ENCODE measurements at regions not wholly inside any gene's neighbourhood (a gene's known extent, or its start where the extent isn't known, plus 50 kb on each side); places are given as distances from the start of the nearest gene placed in this dataset.

DNA sequence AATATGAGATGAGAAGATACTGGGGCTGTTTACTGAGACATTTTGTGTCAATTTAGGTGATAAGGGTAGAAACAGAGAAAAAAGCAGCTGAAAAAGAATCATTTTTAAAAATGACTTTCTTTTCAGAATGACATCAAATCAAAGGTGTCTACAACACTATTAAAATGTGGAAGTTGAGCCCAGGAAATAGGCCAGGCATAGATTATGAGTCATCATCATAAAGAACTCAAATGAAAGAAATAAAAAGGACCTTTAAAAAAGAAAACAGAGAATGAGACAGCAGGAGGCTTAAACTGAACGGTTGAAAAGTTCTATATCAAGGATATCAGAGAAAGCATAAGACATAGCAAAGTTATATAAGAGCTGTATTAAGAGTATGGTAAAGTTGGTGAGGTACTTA, 442.5 kb downstream of the CNTN6 start:
- TF ChIP-seq, protein P1, sequence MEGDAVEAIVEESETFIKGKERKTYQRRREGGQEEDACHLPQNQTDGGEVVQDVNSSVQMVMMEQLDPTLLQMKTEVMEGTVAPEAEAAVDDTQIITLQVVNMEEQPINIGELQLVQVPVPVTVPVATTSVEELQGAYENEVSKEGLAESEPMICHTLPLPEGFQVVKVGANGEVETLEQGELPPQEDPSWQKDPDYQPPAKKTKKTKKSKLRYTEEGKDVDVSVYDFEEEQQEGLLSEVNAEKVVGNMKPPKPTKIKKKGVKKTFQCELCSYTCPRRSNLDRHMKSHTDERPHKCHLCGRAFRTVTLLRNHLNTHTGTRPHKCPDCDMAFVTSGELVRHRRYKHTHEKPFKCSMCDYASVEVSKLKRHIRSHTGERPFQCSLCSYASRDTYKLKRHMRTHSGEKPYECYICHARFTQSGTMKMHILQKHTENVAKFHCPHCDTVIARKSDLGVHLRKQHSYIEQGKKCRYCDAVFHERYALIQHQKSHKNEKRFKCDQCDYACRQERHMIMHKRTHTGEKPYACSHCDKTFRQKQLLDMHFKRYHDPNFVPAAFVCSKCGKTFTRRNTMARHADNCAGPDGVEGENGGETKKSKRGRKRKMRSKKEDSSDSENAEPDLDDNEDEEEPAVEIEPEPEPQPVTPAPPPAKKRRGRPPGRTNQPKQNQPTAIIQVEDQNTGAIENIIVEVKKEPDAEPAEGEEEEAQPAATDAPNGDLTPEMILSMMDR (IDR thresholded peaks at IDR 0.05), result no peak
- TF ChIP-seq POLR2A (IDR thresholded peaks at IDR 0.05), result no peak

All from adrenal gland (tissue), 5 donors.